Aorta (tissue), 5 donors: ENCODE measurements at regions not wholly inside any gene's neighbourhood (a gene's known extent, or its start where the extent isn't known, plus 50 kb on each side); places are given as distances from the start of the nearest gene placed in this dataset.
"Not testable (repeated sequence)": the region's sequence is repeated elsewhere in the genome, so short reads cannot be mapped to it uniquely, and the experiment has no call there.

Experiments
- ATAC-seq: fragments of 200-7000 bp; cut with Tn5 transposase; one replicate; pipeline ENCODE4 v1.9.1; 2022; ENCODE audit warnings: moderate library complexity; ENCODE audit not compliant: low FRiP score
- DNase-seq, 2 donors: peaks; one replicate each; pipeline ENCODE4 v3.0.0-alpha.2; 2020
- H3K27ac ChIP-seq, 2 donors: one replicate each; pipeline ENCODE4 v1.5.1; 2013; ENCODE audit warnings: low read length in 2 of 2, mild to moderate bottlenecking in 2 of 2, moderate library complexity in 2 of 2, control low read depth in 1 of 2, inconsistent platforms in 1 of 2, low read depth in 1 of 2
- H3K27me3 ChIP-seq, 2 donors: one replicate each; pipeline ENCODE4 v1.6.1; 2013; ENCODE audit warnings: control low read depth in 1 of 2, low read length in 1 of 2, mild to moderate bottlenecking in 1 of 2, moderate library complexity in 1 of 2; ENCODE audit not compliant: insufficient read depth in 2 of 2, control insufficient read depth in 1 of 2
- H3K36me3 ChIP-seq, 2 donors: one replicate each; pipeline ENCODE4 v1.6.1; 2013; ENCODE audit warnings: control low read depth in 1 of 2, low read length in 1 of 2, mild to moderate bottlenecking in 1 of 2; ENCODE audit not compliant: insufficient read depth in 2 of 2, control insufficient read depth in 1 of 2
- H3K4me1 ChIP-seq, 2 donors: one replicate each; pipeline ENCODE4 v1.6.1; 2013; ENCODE audit warnings: low read length in 2 of 2, control low read depth in 1 of 2, mild to moderate bottlenecking in 1 of 2, moderate library complexity in 1 of 2; ENCODE audit not compliant: insufficient read depth in 2 of 2, control insufficient read depth in 1 of 2
- H3K4me3 ChIP-seq, 2 donors: one replicate each; pipeline ENCODE4 v1.5.1; 2013; ENCODE audit warnings: low read length in 2 of 2, control low read depth in 1 of 2, mild to moderate bottlenecking in 1 of 2
- H3K9me3 ChIP-seq: one replicate; pipeline ENCODE4 v1.6.1; 2013; ENCODE audit warnings: mild to moderate bottlenecking, low read length; ENCODE audit not compliant: control insufficient read depth
- WGBS, 2 donors: extraction: QIAGEN DNeasy Blood & Tissue Kit; methylation state at CpG; one replicate each; pipeline ENCODE4 v1.1.7; 2013; 5-methylcytosine and 5-hydroxymethylcytosine counted together
- intact Hi-C, 2 donors: fragments of 100-400 bp; cut with DNase I; formaldehyde crosslinking; loops; one replicate each; pipeline versions ENCODE4 v1.14.2 to v1.15.0; 2022
- donor health status: healthy with polysubstance abuse.
- donor health status: Bipolar disorder and iron deficiency.
- donor health status: DM: no; HTN: no; CAD: no.
- donor health status: DM: no; HTN: no; CAD: no.
- donor health status: DM: yes; HTN: yes; CAD: no.

GRCh38 chr1:148432318-148432717, 50.8 kb downstream of the PPIAL4G start:
- DNase-seq, ATAC-seq, H3K36me3 ChIP-seq, intact Hi-C loops, H3K4me1 ChIP-seq, H3K27me3 ChIP-seq, H3K4me3 ChIP-seq, H3K9me3 ChIP-seq, H3K27ac ChIP-seq: not testable (repeated sequence)
- 51 to 64% methylated on average over 2 of the region's 2 CpGs for WGBS, 2 donors

DNA sequence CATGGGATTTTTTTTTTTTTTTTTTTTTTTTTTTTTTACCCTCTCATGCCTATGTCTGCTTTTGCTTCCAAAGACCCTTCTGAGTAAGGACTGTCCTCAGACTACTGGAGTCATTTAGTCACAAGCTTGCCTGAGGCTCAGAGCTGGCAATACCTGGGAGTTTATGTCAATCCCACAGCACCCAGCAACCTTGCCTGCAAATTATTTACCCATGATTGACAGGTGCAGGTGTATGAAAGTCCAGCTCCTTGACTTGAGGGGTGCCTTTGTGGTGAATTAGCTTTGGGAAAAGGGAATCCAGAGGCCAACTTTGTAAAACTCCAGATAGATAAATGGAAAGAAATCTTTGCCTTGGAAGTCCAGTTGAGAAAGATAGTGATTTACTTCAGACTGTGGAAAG, 53.2 kb downstream of the PPIAL4G start:
- intact Hi-C loops, H3K36me3 ChIP-seq, H3K27ac ChIP-seq, DNase-seq, H3K4me1 ChIP-seq, H3K9me3 ChIP-seq, H3K4me3 ChIP-seq, H3K27me3 ChIP-seq, ATAC-seq: not testable (repeated sequence)

GRCh38 chr1:148426940-148427611, 56.0 kb downstream of the PPIAL4G start:
- H3K9me3 ChIP-seq, intact Hi-C loops, ATAC-seq, H3K4me3 ChIP-seq, H3K4me1 ChIP-seq, DNase-seq, H3K27ac ChIP-seq, H3K36me3 ChIP-seq, H3K27me3 ChIP-seq: not testable (repeated sequence)
- 91 to 96% methylated on average over 2 of the region's 2 CpGs for WGBS, 2 donors

- intact Hi-C loops, ATAC-seq: not testable (repeated sequence)
- WGBS, 2 donors: 95 to 96% methylated on average over 2 of the region's 2 CpGs
Measured at GRCh38 chr1:148426385-148426784, 56.7 kb downstream of the PPIAL4G start.

DNA sequence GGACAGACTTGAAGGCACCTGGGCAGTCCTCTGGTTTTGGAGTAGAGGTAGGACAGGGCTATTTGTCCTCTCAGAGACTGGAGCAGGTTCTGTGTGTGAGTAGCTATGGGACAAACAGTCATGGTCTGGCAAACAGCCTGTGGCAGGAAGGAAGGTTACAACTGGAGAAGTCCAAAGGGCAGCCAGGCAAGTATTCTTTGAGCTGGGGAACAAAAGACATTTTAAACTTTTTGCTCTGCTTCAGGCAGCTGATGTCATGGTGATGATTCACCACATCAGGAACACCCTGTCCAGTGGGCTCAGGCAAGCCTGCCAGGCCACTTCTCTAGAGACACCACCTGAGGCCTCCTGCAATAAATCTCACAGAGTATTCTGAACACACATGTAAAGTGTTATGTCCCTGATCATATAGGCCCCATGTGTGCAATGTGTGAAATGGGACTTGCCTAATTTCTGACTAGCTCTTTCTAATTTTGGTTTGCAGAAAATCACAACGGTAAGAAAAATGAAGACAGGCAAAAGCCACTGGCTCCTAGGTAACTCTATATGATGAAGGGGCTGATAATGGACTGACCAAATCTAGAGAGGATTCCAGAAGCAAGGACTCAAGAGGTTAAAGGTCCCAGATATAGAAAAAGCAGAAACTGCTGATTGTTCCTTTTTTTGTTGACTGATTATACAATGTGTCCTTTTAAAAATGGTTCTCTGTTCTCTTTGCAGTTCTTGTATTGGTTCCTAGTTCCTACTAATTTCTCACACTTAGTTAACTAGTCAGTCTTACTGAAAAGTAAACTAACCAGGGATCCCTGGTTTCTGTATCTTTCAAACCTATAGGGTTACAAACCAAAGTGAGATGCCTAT, 58.7 kb downstream of the PPIAL4G start:
- H3K27ac ChIP-seq, H3K36me3 ChIP-seq, ATAC-seq, H3K4me3 ChIP-seq, H3K27me3 ChIP-seq, intact Hi-C loops, H3K4me1 ChIP-seq, H3K9me3 ChIP-seq: not testable (repeated sequence)
- DNase-seq: peak in 1 of 2 donors; percentile 52
- 67 to 85% methylated on average over 1 of the region's 1 CpG for WGBS, 2 donors

More at GRCh38 chr1:148426385-148426784, 56.7 kb downstream of the PPIAL4G start:
- H3K4me3 ChIP-seq, H3K36me3 ChIP-seq, H3K27me3 ChIP-seq, DNase-seq, H3K9me3 ChIP-seq, H3K27ac ChIP-seq, H3K4me1 ChIP-seq: not testable (repeated sequence)

- H3K27ac ChIP-seq, H3K27me3 ChIP-seq, H3K36me3 ChIP-seq, H3K4me1 ChIP-seq, DNase-seq, ATAC-seq, intact Hi-C loops, H3K9me3 ChIP-seq, H3K4me3 ChIP-seq: not testable (repeated sequence)
- 83 to 92% methylated on average over 4 of the region's 4 CpGs for WGBS, 2 donors
Measured at GRCh38 chr1:148422921-148423320, 60.2 kb downstream of the PPIAL4G start.

- H3K4me1 ChIP-seq, DNase-seq, H3K9me3 ChIP-seq, H3K4me3 ChIP-seq, intact Hi-C loops, ATAC-seq, H3K27ac ChIP-seq, H3K36me3 ChIP-seq, H3K27me3 ChIP-seq: not testable (repeated sequence)
- 93 to 94% methylated on average over 3 of the region's 3 CpGs for WGBS, 2 donors
Measured at GRCh38 chr1:148417241-148417640, 65.9 kb downstream of the PPIAL4G start.

- H3K4me3 ChIP-seq, H3K9me3 ChIP-seq, intact Hi-C loops, DNase-seq, H3K27me3 ChIP-seq, H3K36me3 ChIP-seq, H3K4me1 ChIP-seq, H3K27ac ChIP-seq, ATAC-seq: not testable (repeated sequence)
- WGBS, 2 donors: 96 to 100% methylated on average over 2 of the region's 2 CpGs
Measured at GRCh38 chr1:148413385-148413784, 69.7 kb downstream of the PPIAL4G start.
